ENCODE measurements at regions not wholly inside any gene's neighbourhood (a gene's known extent, or its start where the extent isn't known, plus 50 kb on each side); places are given as distances from the start of the nearest gene placed in this dataset.

- no peaks in the 10 kb centered on the region for H3K4me1 ChIP-seq
- no peaks in the 10 kb centered on the region for H3K79me2 ChIP-seq
- H2AFZ ChIP-seq: no peak overlapping the region
- H3K27ac ChIP-seq: no peak overlapping the region
- H3K27me3 ChIP-seq (ENCODE audit: control insufficient read depth, insufficient read depth, low read length): no peaks in the 10 kb centered on the region
- H3K9me3 ChIP-seq (ENCODE audit: control insufficient read depth, low read length): no peaks in the 10 kb centered on the region
- H3K4me3 ChIP-seq (ENCODE audit: low read depth, low read length): no peak overlapping the region
- no peaks in the 10 kb centered on the region for H3K36me3 ChIP-seq (ENCODE audit: control insufficient read depth, insufficient read depth, low read length)
- H3K9ac ChIP-seq: no peak overlapping the region
- no peak overlapping the region for H3K4me2 ChIP-seq (ENCODE audit: low read length)
- TF ChIP-seq, protein P1, sequence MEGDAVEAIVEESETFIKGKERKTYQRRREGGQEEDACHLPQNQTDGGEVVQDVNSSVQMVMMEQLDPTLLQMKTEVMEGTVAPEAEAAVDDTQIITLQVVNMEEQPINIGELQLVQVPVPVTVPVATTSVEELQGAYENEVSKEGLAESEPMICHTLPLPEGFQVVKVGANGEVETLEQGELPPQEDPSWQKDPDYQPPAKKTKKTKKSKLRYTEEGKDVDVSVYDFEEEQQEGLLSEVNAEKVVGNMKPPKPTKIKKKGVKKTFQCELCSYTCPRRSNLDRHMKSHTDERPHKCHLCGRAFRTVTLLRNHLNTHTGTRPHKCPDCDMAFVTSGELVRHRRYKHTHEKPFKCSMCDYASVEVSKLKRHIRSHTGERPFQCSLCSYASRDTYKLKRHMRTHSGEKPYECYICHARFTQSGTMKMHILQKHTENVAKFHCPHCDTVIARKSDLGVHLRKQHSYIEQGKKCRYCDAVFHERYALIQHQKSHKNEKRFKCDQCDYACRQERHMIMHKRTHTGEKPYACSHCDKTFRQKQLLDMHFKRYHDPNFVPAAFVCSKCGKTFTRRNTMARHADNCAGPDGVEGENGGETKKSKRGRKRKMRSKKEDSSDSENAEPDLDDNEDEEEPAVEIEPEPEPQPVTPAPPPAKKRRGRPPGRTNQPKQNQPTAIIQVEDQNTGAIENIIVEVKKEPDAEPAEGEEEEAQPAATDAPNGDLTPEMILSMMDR (IDR thresholded peaks at IDR 0.05): no peak
Observed at GRCh38 chr20:22696759-22697158, 112.4 kb upstream of the FOXA2 start.

DNA sequence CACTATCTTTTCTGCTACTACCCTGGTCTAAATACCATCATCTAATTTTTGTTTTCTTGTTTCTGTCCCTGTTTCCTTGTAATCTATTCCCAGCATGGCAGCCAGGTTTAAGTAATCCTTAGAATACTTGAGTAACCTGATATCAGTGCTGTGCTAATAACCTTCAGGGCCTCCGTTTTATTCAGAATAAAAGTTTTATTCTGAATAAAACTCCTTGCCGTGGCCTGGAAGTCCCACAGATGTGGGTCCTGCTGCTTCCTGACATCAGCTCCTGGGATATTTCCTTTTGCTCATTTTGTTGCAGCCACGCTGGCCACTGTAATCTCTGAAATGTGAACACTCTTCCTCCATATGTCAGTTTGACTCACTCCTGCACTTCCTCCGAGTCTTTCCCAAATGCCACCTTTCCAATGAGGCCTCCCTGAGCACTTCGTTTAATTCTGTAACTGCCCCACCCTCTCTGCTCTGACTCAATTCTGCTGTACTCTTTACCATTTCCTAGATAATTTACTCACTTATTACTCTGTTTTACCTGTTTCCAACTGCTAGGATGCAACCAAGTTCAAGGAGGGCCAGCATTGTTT is 114.0 kb upstream of the FOXA2 start:
- H3K4me2 ChIP-seq (ENCODE audit: low read length): no peak overlapping the region
- H3K4me3 ChIP-seq (ENCODE audit: low read depth, low read length): no peak overlapping the region
- no peaks in the 10 kb centered on the region for H3K27me3 ChIP-seq (ENCODE audit: control insufficient read depth, insufficient read depth, low read length)
- H3K4me1 ChIP-seq: no peaks in the 10 kb centered on the region
- no peaks in the 10 kb centered on the region for H3K79me2 ChIP-seq
- H3K27ac ChIP-seq: no peak overlapping the region
- TF ChIP-seq, protein P1 (IDR thresholded peaks at IDR 0.05): no peak
- no peaks in the 10 kb centered on the region for H3K36me3 ChIP-seq (ENCODE audit: control insufficient read depth, insufficient read depth, low read length)
- no peak overlapping the region for H2AFZ ChIP-seq
- no peak overlapping the region for H3K9ac ChIP-seq
- no peaks in the 10 kb centered on the region for H3K9me3 ChIP-seq (ENCODE audit: control insufficient read depth, low read length)

DNA sequence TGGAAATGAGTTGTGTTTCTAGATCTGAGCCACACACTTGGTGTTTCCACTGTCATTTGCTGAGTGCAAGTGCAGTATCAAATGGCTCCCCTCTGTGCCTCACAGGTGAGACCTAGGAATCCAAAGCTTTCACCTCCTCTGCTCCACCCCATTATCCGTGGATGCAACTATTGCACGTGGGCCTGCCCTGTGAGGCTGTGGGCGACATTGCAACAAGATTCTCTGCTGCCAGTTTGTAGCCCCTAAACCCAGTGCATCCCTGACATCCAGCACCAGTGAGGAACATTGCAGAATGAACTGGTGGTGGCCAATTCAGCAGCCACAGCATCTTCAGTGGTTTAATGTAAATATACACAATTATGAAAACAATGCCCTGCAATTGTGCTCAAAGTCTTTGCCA is 115.0 kb upstream of the FOXA2 start:
- Histone ChIP-seq H3K27ac (no peak overlapping the region), H3K79me2 (no peaks in the 10 kb centered on the region)

DNA sequence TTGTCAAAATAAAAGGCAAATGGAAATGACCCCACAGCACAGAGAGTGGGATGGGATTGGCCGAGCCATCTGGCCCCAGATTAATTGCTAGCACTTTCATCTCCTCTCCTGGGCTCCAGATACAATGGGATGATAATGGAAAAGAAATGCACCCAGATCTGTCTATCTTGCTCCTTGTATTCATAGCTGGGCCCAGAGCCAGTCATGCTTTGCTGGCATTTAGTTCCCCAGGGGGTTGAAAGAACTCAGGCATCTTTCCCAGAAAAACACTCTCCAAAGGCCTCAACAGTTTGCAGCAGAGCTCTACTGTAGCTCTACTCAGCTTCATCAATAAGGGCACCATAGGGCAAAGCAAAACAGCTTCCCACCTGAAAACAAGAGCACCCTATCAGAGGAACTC is 116.0 kb upstream of the FOXA2 start:
- Histone ChIP-seq H3K27ac (no peak overlapping the region), H2AFZ (no peak overlapping the region), H3K9me3 (ENCODE audit: control insufficient read depth, low read length) (no peaks in the 10 kb centered on the region), H3K4me3 (ENCODE audit: low read depth, low read length) (no peak overlapping the region), H3K9ac (no peak overlapping the region), H3K4me1 (no peaks in the 10 kb centered on the region), H3K27me3 (ENCODE audit: control insufficient read depth, insufficient read depth, low read length) (no peaks in the 10 kb centered on the region), H3K79me2 (no peaks in the 10 kb centered on the region), H3K4me2 (ENCODE audit: low read length) (no peak overlapping the region), H3K36me3 (ENCODE audit: control insufficient read depth, insufficient read depth, low read length) (no peaks in the 10 kb centered on the region)
- TF ChIP-seq, protein P1 (IDR thresholded peaks at IDR 0.05): no peak

More for the DNA sequence above, 115.0 kb upstream of the FOXA2 start:
- no peak overlapping the region for H2AFZ ChIP-seq
- TF ChIP-seq, protein P1 (IDR thresholded peaks at IDR 0.05): no peak
- H3K4me2 ChIP-seq (ENCODE audit: low read length): no peak overlapping the region
- no peak overlapping the region for H3K9ac ChIP-seq
- no peaks in the 10 kb centered on the region for H3K4me1 ChIP-seq
- no peaks in the 10 kb centered on the region for H3K36me3 ChIP-seq (ENCODE audit: control insufficient read depth, insufficient read depth, low read length)
- no peaks in the 10 kb centered on the region for H3K27me3 ChIP-seq (ENCODE audit: control insufficient read depth, insufficient read depth, low read length)
- no peaks in the 10 kb centered on the region for H3K9me3 ChIP-seq (ENCODE audit: control insufficient read depth, low read length)
- no peak overlapping the region for H3K4me3 ChIP-seq (ENCODE audit: low read depth, low read length)

DNA sequence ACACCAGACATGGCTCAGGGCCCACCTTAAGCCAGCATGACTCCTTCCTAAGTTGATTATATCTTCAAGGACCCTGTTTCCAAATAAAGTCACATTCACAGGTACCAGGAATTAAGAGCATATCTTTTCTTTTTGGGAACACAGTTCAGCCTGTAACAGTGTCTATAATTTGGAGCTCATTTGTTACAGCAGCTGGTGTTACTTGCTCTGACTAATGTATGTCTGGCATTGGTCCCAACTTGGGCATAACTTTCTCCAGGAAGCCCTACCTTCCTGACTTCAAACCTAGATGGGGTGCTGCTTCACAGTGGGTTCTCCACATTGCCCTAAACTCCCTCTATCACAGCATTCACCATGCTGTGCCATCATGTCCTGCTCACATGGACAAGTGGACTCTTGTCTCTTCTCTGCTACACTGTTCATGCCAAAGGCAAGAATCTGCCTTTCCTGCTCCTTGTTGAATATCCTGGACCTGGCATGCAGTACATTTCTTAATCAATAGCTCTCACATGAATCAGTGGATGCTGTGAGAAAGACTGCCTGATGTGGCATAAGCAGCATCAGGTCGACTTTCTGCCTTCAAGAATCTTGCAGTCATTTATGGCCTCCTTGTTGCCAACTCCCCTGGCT is 117.4 kb upstream of the FOXA2 start:
- no peak overlapping the region for H3K4me3 ChIP-seq (ENCODE audit: low read depth, low read length)
- no peaks in the 10 kb centered on the region for H3K36me3 ChIP-seq (ENCODE audit: control insufficient read depth, insufficient read depth, low read length)
- H3K9ac ChIP-seq: no peak overlapping the region
- H3K4me2 ChIP-seq (ENCODE audit: low read length): no peak overlapping the region
- H3K79me2 ChIP-seq: no peaks in the 10 kb centered on the region
- TF ChIP-seq, protein P1 (IDR thresholded peaks at IDR 0.05): no peak
- H3K9me3 ChIP-seq (ENCODE audit: control insufficient read depth, low read length): no peaks in the 10 kb centered on the region
- H3K4me1 ChIP-seq: no peaks in the 10 kb centered on the region
- H2AFZ ChIP-seq: no peak overlapping the region
- no peaks in the 10 kb centered on the region for H3K27me3 ChIP-seq (ENCODE audit: control insufficient read depth, insufficient read depth, low read length)
- no peak overlapping the region for H3K27ac ChIP-seq
